SH-SY5Y (cell line): ENCODE measurements at regions not wholly inside any gene's neighbourhood (a gene's known extent, or its start where the extent isn't known, plus 50 kb on each side); places are given as distances from the start of the nearest gene placed in this dataset.

ENCODE experiments used
- GATA2 ChIP-seq: IDR thresholded peaks from 2 replicates; pipeline ENCODE4 v1.6.1; 2011; ENCODE audit warnings: mild to moderate bottlenecking, low read depth, low read length
- GATA3 ChIP-seq: IDR thresholded peaks from 2 replicates; pipeline ENCODE4 v1.6.1; 2011; ENCODE audit warnings: low read depth, mild to moderate bottlenecking, low read length, moderate library complexity

DNA sequence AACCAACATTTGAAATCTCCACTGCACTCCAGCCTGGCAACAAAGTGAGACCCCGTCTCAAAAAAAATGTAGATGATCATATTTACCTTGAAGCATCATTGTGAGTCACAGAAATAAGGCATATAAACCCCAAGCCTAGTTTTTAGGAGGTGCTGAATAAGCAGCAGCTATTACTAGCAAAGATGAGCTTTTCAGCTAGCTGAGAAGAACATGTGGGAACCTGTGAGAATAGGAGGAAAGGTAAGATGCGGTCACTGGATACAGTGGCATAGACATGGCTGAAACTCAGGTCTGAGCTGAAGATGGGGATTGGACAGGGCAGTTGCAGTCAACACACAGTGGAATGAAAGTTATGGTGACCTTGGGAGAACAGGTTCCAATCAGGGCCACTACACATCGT, 284.3 kb upstream of the IRAK1BP1 start:
- TF ChIP-seq GATA2 (no peak), GATA3 (no peak)
